ENCODE measurements at regions not wholly inside any gene's neighbourhood (a gene's known extent, or its start where the extent isn't known, plus 50 kb on each side); places are given as distances from the start of the nearest gene placed in this dataset.

GRCh38 chr18:43703050-43703449 is 425.8 kb upstream of the SYT4 start:
- intact Hi-C loops (cut with DNase I, micrococcal nuclease): no loop called here
- no peak overlapping the region for H3K27ac Mint-ChIP-seq
- Histone ChIP-seq H3K36me3 (ENCODE audit: insufficient read depth, low read length) (no peaks in the 10 kb centered on the region), H3K27ac (ENCODE audit: low read depth in 1 of 2, low read length in 2 of 2) (no peak overlapping the region), H3K4me3 (ENCODE audit: low read length) (no peak overlapping the region), H3K9me3 (ENCODE audit: control insufficient read depth in 1 of 2, insufficient read depth in 1 of 2, low read length in 2 of 2) (peaks cover 0 to 3% of the 10 kb centered on the region in 2 experiments), H3K4me1 (ENCODE audit: insufficient read depth, low read length) (no peaks in the 10 kb centered on the region), H3K27me3 (ENCODE audit: control insufficient read depth in 1 of 2, insufficient read depth in 2 of 2, low read length in 2 of 2) (no peaks in the 10 kb centered on the region)
- no peak for TF ChIP-seq CTCF (IDR thresholded peaks at IDR 0.05)
- DNase-seq: no peak
- ChIA-PET CTCF (no interaction called here), POLR2A (no interaction called here)
- H3K36me3 Mint-ChIP-seq (ENCODE audit: low read depth): no peaks in the 10 kb centered on the region
- no peaks in the 10 kb centered on the region for H3K4me1 Mint-ChIP-seq (ENCODE audit: low read depth)
- H3K4me3 Mint-ChIP-seq: no peak overlapping the region
- no peaks in the 10 kb centered on the region for H3K27me3 Mint-ChIP-seq
- no peaks in the 10 kb centered on the region for H3K9me3 Mint-ChIP-seq
- ATAC-seq (ENCODE audit: poor library complexity): no peak

- H3K4me1 ChIP-seq (ENCODE audit: insufficient read depth, low read length): no peaks in the 10 kb centered on the region
- no peaks in the 10 kb centered on the region for H3K36me3 ChIP-seq (ENCODE audit: insufficient read depth, low read length)
Measured at GRCh38 chr18:43705850-43706249, 428.6 kb upstream of the SYT4 start.

GRCh38 chr18:43710135-43710534 is 432.8 kb upstream of the SYT4 start:
- no peak for ATAC-seq (ENCODE audit: poor library complexity)
- ChIA-PET POLR2A (no interaction called here), CTCF (no interaction called here)
- H3K9me3 ChIP-seq (ENCODE audit: control insufficient read depth in 1 of 2, insufficient read depth in 1 of 2, low read length in 2 of 2): no peaks in the 10 kb centered on the region
- Mint-ChIP-seq H3K27me3 (no peaks in the 10 kb centered on the region), H3K4me1 (ENCODE audit: low read depth) (no peaks in the 10 kb centered on the region), H3K4me3 (no peak overlapping the region), H3K9me3 (peaks cover 9% of the 10 kb centered on the region), H3K27ac (no peak overlapping the region), H3K36me3 (ENCODE audit: low read depth) (no peaks in the 10 kb centered on the region)
- no peak for TF ChIP-seq CTCF (IDR thresholded peaks at IDR 0.05)
- H3K27me3 ChIP-seq (ENCODE audit: control insufficient read depth in 1 of 2, insufficient read depth in 2 of 2, low read length in 2 of 2): no peaks in the 10 kb centered on the region
- DNase-seq: no peak
- intact Hi-C loops (cut with DNase I, micrococcal nuclease): no loop called here
- H3K27ac ChIP-seq (ENCODE audit: low read depth in 1 of 2, low read length in 2 of 2): no peak overlapping the region
- H3K36me3 ChIP-seq (ENCODE audit: insufficient read depth, low read length): no peaks in the 10 kb centered on the region
- no peaks in the 10 kb centered on the region for H3K4me1 ChIP-seq (ENCODE audit: insufficient read depth, low read length)
- H3K4me3 ChIP-seq (ENCODE audit: low read length): no peak overlapping the region

More at GRCh38 chr18:43705850-43706249, 428.6 kb upstream of the SYT4 start:
- no peaks in the 10 kb centered on the region for H3K9me3 Mint-ChIP-seq
- H3K27me3 Mint-ChIP-seq: no peaks in the 10 kb centered on the region
- H3K4me1 Mint-ChIP-seq (ENCODE audit: low read depth): no peaks in the 10 kb centered on the region
- DNase-seq (no peak), ATAC-seq (ENCODE audit: poor library complexity) (no peak)
- CTCF ChIA-PET: no interaction called here
- no peaks in the 10 kb centered on the region for H3K36me3 Mint-ChIP-seq (ENCODE audit: low read depth)
- H3K27ac Mint-ChIP-seq: no peak overlapping the region
- Histone ChIP-seq H3K9me3 (ENCODE audit: control insufficient read depth in 1 of 2, insufficient read depth in 1 of 2, low read length in 2 of 2) (no peaks in the 10 kb centered on the region), H3K27me3 (ENCODE audit: control insufficient read depth in 1 of 2, insufficient read depth in 2 of 2, low read length in 2 of 2) (no peaks in the 10 kb centered on the region), H3K27ac (ENCODE audit: low read depth in 1 of 2, low read length in 2 of 2) (no peak overlapping the region), H3K4me3 (ENCODE audit: low read length) (no peak overlapping the region)
- POLR2A ChIA-PET: no interaction called here
- intact Hi-C loops (cut with DNase I, micrococcal nuclease): no loop called here
- TF ChIP-seq CTCF (IDR thresholded peaks at IDR 0.05): no peak
- H3K4me3 Mint-ChIP-seq: no peak overlapping the region
